Ovary (tissue), 7 donors: ENCODE measurements at regions not wholly inside any gene's neighbourhood (a gene's known extent, or its start where the extent isn't known, plus 50 kb on each side); places are given as distances from the start of the nearest gene placed in this dataset.

ENCODE experiments used
- DNase-seq, 5 donors: peaks; one replicate each; pipeline ENCODE4 v3.0.0-alpha.2; 2019 to 2020
- H3K27ac ChIP-seq, 2 donors: fragments of 200-600 bp; one replicate each; pipeline versions ENCODE4 v1.5.1 to v1.8.0; 2019 to 2022
- H3K27me3 ChIP-seq: fragments of 200-600 bp; one replicate; pipeline ENCODE4 v1.8.0; 2022
- H3K36me3 ChIP-seq: fragments of 200-600 bp; sonication (generic); one replicate; pipeline ENCODE4 v1.5.1; 2019
- H3K4me1 ChIP-seq: one replicate; pipeline ENCODE4 v1.8.1; 2013; ENCODE audit warnings: mild to moderate bottlenecking, moderate library complexity; ENCODE audit not compliant: insufficient read depth
- H3K4me3 ChIP-seq: fragments of 200-600 bp; sonication (generic); one replicate; pipeline ENCODE4 v1.5.1; 2017
- H3K9me3 ChIP-seq, 2 donors: fragments of 200-600 bp in 1 of 2; sonication (generic) in 1 of 2; one replicate each; pipeline versions ENCODE4 v1.5.1 to v1.8.1; 2013 to 2019; ENCODE audit warnings: mild to moderate bottlenecking in 1 of 2, moderate library complexity in 1 of 2
- EP300 ChIP-seq: sonication (generic); formaldehyde crosslinking; IDR thresholded peaks from one replicate; pipeline ENCODE4 v1.6.1; 2017; ENCODE audit warnings: antibody characterized with exemption
- POLR2A ChIP-seq: fragments of 450-650 bp; IDR thresholded peaks from one replicate; pipeline ENCODE4 v1.6.1; 2017; ENCODE audit warnings: antibody characterized with exemption, mild to moderate bottlenecking, moderate library complexity
- WGBS, 3 donors: extraction: QIAGEN DNeasy Blood & Tissue Kit in 1 of 3; methylation state at CpG; one replicate each; pipeline versions ENCODE4 v1.1.5 to v1.1.7; 2013 to 2017; 5-methylcytosine and 5-hydroxymethylcytosine counted together
- intact Hi-C, 4 donors: fragments of 100-400 bp; cut with DNase I; formaldehyde crosslinking; loops; one replicate each; pipeline versions ENCODE4 v1.11.0 to v1.15.1; 2022 to 2023
- TF ChIP-seq, protein P1 (sequence below), 3 donors: fragments of 450-650 bp in 2 of 3; fragments of 200-600 bp in 1 of 3; IDR thresholded peaks; one replicate each; pipeline versions ENCODE4 v1.5.1 to v1.8.0; 2016 to 2022; ENCODE audit warnings: antibody characterized with exemption in 3 of 3, mild to moderate bottlenecking in 1 of 3
- donor health status: DM: no; HTN: no; CAD: no; lungs with moderate emphysema.
- donor health status: DM: no; HTN: no; CAD: no.
- donor health status: Bipolar disorder and iron deficiency.
- donor health status: DM: no; HTN: no; CAD: no.
- donor health status: DM: yes; HTN: yes; CAD: no.

GRCh38 chr3:3468596-3468995 is 289.1 kb upstream of the CRBN start:
- no peak overlapping the region for H3K4me3 ChIP-seq
- no peak for DNase-seq
- H3K9me3 ChIP-seq: no peaks in the 10 kb centered on the region
- TF ChIP-seq, protein P1, sequence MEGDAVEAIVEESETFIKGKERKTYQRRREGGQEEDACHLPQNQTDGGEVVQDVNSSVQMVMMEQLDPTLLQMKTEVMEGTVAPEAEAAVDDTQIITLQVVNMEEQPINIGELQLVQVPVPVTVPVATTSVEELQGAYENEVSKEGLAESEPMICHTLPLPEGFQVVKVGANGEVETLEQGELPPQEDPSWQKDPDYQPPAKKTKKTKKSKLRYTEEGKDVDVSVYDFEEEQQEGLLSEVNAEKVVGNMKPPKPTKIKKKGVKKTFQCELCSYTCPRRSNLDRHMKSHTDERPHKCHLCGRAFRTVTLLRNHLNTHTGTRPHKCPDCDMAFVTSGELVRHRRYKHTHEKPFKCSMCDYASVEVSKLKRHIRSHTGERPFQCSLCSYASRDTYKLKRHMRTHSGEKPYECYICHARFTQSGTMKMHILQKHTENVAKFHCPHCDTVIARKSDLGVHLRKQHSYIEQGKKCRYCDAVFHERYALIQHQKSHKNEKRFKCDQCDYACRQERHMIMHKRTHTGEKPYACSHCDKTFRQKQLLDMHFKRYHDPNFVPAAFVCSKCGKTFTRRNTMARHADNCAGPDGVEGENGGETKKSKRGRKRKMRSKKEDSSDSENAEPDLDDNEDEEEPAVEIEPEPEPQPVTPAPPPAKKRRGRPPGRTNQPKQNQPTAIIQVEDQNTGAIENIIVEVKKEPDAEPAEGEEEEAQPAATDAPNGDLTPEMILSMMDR (IDR thresholded peaks at IDR 0.05): no peak
- TF ChIP-seq POLR2A (no peak), EP300 (no peak)
- no peaks in the 10 kb centered on the region for H3K27me3 ChIP-seq
- intact Hi-C loops: no loop called here
- WGBS, 3 donors: 84 to 95% (median 85%) methylated on average over 2 of the region's 2 CpGs
- no peaks in the 10 kb centered on the region for H3K4me1 ChIP-seq
- no peak overlapping the region for H3K27ac ChIP-seq
- H3K36me3 ChIP-seq: no peaks in the 10 kb centered on the region

- no peak for DNase-seq
- 67 to 77% (median 70%) methylated on average over 3 of the region's 3 CpGs for WGBS, 3 donors
- TF ChIP-seq, protein P1 (IDR thresholded peaks at IDR 0.05): no peak
- no peak for TF ChIP-seq POLR2A
- TF ChIP-seq EP300: no peak
- Histone ChIP-seq H3K36me3 (no peaks in the 10 kb centered on the region), H3K4me3 (no peak overlapping the region), H3K9me3 (no peaks in the 10 kb centered on the region), H3K27me3 (no peaks in the 10 kb centered on the region), H3K4me1 (no peaks in the 10 kb centered on the region), H3K27ac (no peak overlapping the region)
- intact Hi-C loops: no loop called here
These were observed 284.6 kb upstream of the CRBN start for GRCh38 chr3:3464131-3464530.

DNA sequence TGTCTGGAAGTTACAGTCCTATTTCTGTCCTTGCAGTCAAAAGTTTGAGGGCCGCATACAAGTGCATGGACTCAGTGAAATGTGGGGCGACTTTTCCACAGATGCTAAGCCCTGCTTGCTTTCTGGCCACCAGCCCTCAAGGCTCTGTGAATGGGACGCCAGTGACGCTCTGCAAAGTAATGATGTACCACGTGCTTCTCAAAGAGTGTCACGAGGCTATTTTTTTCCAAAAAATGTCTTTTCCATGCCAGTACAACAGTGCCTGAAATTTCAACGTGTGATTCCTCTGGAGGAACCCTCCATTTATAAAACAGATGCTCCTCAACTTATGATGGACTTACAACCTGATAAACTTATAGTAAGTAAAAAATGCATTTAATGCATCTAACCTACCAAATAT is 281.8 kb upstream of the CRBN start:
- TF ChIP-seq EP300: no peak
- TF ChIP-seq POLR2A: no peak
- TF ChIP-seq, protein P1 (IDR thresholded peaks at IDR 0.05): no peak
- no peaks in the 10 kb centered on the region for H3K4me1 ChIP-seq
- DNase-seq: no peak
- no peaks in the 10 kb centered on the region for H3K9me3 ChIP-seq
- H3K4me3 ChIP-seq: no peak overlapping the region
- H3K27me3 ChIP-seq: no peaks in the 10 kb centered on the region
- no peaks in the 10 kb centered on the region for H3K36me3 ChIP-seq
- 85 to 90% (median 88%) methylated on average over 7 of the region's 7 CpGs for WGBS, 3 donors
- intact Hi-C loops: no loop called here
- no peak overlapping the region for H3K27ac ChIP-seq

GRCh38 chr3:3448468-3448867 is 269.0 kb upstream of the CRBN start:
- WGBS, 3 donors: 95 to 97% (median 96%) methylated on average over 2 of the region's 2 CpGs
- Histone ChIP-seq H3K36me3 (no peaks in the 10 kb centered on the region), H3K4me1 (no peaks in the 10 kb centered on the region), H3K9me3 (no peaks in the 10 kb centered on the region), H3K27me3 (no peaks in the 10 kb centered on the region), H3K4me3 (no peak overlapping the region), H3K27ac (no peak overlapping the region)
- DNase-seq: no peak
- intact Hi-C loops: no loop called here
- TF ChIP-seq, protein P1 (IDR thresholded peaks at IDR 0.05): no peak
- TF ChIP-seq EP300 (no peak), POLR2A (no peak)

- Histone ChIP-seq H3K4me3 (no peak overlapping the region), H3K9me3 (no peaks in the 10 kb centered on the region), H3K36me3 (no peaks in the 10 kb centered on the region), H3K27ac (no peak overlapping the region), H3K4me1 (no peaks in the 10 kb centered on the region), H3K27me3 (no peaks in the 10 kb centered on the region)
- DNase-seq: no peak
- WGBS, 3 donors: 94 to 98% (median 94%) methylated on average over 2 of the region's 2 CpGs
- intact Hi-C loops: no loop called here
- no peak for TF ChIP-seq POLR2A
- TF ChIP-seq, protein P1 (IDR thresholded peaks at IDR 0.05): no peak
- no peak for TF ChIP-seq EP300
These were observed 268.1 kb upstream of the CRBN start for GRCh38 chr3:3447641-3448040.
